ENCODE measurements at regions not wholly inside any gene's neighbourhood (a gene's known extent, or its start where the extent isn't known, plus 50 kb on each side); places are given as distances from the start of the nearest gene placed in this dataset.

DNA sequence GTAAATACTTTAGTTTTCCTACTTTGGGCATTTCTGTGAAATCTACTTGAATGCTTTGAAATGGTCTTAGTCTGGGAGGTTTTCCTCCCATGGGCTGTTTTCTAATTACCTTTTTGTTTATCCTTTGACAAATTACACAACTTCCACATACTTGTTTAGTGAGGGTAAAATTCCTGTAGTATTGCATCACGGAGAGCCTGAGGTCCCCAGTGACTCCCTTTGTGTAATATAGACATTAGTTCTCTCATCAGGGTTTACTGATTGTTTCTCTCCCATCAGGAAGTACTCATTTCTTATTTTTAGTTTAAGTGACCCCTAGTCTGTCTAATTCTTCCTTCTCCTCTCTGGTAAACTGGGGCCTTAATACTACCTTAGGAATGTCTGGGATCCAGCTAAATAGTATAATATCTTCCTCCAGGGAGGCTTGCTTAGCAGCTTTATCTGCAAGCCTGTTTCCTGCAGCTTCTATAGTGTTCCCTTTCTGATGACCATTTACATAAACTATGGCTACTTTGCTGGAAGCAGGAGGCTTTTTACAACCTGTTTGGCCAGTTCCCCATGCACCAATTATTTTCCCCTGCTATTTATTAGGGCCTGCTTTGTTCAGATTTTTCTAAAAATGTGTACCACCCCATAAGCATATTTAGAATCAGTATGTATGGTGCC is 87.2 kb upstream of the XCR1 start:
- DNase-seq (ENCODE audit: extremely low read depth in 1 of 2, low read depth in 1 of 2) = no peak

- DNase-seq (ENCODE audit: extremely low read depth in 1 of 2, low read depth in 1 of 2) = no peak
Measured at GRCh38 chr3:46113608-46114007, 86.3 kb upstream of the XCR1 start.

DNA sequence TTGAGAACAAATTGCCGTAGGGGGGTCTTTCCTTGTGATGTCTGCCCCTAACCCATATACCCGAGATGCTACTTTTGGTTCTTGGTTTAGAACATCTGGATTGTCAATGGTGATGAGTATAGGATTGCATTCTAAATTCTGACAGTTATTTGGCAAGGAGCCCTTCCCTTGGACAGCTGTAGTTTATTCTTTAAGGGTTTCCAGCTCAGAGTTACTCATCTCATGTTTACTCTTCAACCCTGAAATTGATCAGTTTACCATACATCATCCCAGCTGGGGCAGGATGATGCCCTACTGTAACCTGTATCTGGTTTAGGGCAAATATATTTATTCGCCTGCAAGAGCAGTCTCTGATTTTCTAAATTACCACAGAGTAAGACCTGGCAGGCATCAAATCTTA is 85.7 kb upstream of the XCR1 start:
- no peak for DNase-seq (ENCODE audit: extremely low read depth in 1 of 2, low read depth in 1 of 2)

GRCh38 chr3:46112296-46112695 is 85.0 kb upstream of the XCR1 start:
- no peak for DNase-seq (ENCODE audit: extremely low read depth in 1 of 2, low read depth in 1 of 2)

GRCh38 chr3:46110701-46111493 is 83.6 kb upstream of the XCR1 start:
- no peak for DNase-seq (ENCODE audit: extremely low read depth in 1 of 2, low read depth in 1 of 2)

- no peak for DNase-seq (ENCODE audit: extremely low read depth in 1 of 2, low read depth in 1 of 2)
Measured at GRCh38 chr3:46107682-46108081, 80.4 kb upstream of the XCR1 start.

DNA sequence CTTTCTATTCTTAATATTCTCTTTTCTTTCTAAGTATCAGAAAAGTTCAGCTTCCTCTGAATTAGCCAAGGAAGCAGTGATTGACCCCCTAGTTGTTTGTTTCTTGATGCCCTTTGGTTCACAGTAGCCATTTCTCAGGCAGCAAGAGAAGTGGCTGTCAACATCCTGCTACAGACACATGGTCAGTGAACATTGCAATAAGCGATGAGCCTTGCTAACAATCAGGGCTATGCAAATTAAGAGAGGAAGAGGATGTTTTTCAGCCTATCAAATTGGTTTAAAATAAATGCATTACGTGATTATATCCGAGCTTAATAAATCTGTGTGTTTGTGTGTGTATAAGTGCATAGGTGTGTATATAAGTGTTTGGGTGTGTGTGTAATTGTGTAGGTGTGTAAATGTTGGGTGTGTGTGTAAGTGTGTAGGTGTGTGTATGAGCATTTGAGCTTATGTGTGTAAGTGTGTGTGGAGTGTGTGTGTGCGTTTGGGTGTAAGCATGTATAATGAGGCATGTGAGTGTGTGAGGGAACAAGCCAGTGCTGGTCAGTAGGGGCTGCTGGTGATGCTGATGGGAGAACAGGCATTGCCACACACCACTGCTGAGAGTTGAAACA is 78.1 kb upstream of the XCR1 start:
- DNase-seq (ENCODE audit: extremely low read depth in 1 of 2, low read depth in 1 of 2) = no peak

GRCh38 chr3:46104706-46105105 is 77.4 kb upstream of the XCR1 start:
- DNase-seq (ENCODE audit: extremely low read depth in 1 of 2, low read depth in 1 of 2) = no peak

DNA sequence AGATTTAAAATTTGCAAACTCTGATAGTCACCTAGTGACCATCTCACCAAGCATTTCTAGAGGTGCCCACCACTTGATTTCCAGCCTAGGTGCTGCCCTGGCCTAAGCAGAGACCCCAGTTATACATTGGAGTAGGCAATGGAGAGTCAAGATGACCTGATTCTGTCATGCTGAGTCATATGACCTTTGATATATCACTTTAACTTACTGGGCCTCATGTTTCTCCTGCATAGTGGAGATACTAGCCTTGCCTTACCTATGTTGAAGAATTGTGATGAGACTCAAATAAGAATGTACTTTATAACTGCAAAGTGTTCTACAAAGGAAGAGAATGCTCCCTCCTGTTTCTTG is 75.5 kb upstream of the XCR1 start:
- no peak for DNase-seq (ENCODE audit: extremely low read depth in 1 of 2, low read depth in 1 of 2)

- no peak for DNase-seq (ENCODE audit: extremely low read depth in 1 of 2, low read depth in 1 of 2)
Measured at GRCh38 chr3:46102059-46102779, 74.9 kb upstream of the XCR1 start.

DNA sequence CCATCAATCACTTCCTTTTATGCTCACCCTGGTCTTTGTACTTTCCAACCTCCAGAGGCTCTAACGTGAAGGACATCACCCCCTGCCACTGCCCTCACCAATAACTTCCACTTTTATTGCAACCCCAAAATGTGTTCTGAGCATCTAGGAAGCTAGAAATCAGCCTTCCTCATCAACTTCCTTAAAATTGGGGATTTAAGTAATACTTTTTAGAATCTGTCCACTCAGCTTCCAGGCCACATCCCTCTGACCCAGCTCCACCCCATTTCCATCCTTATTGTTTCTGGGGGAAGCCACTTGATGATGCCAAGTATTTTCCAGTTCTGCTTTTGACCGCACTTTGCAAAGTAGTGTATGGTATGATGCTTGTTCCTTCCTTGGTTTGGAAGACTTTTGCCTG is 73.5 kb upstream of the XCR1 start:
- DNase-seq (ENCODE audit: extremely low read depth in 1 of 2, low read depth in 1 of 2) = no peak

DNA sequence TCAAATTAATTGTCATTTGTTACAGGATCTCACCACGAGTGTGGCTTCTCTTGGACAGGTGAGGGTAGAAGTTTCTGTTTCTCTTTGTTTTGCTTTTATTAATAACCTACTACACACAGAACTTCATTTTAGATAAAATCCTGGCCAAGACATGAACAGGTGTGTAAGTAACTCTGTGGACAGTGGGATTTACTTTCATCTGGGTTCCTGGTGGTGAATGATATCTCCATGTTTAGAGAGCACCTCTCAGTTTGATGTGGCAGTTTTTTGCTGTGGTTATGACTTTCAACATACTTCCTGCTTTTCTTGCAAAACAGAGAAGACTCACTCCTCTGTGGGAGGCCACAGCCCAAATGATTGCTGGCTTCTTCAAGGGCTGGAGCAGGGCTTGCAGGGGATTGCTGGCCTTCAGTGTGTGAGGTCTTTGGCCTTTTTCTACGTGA is 71.1 kb upstream of the XCR1 start:
- no peak for DNase-seq (ENCODE audit: extremely low read depth in 1 of 2, low read depth in 1 of 2)

DNA sequence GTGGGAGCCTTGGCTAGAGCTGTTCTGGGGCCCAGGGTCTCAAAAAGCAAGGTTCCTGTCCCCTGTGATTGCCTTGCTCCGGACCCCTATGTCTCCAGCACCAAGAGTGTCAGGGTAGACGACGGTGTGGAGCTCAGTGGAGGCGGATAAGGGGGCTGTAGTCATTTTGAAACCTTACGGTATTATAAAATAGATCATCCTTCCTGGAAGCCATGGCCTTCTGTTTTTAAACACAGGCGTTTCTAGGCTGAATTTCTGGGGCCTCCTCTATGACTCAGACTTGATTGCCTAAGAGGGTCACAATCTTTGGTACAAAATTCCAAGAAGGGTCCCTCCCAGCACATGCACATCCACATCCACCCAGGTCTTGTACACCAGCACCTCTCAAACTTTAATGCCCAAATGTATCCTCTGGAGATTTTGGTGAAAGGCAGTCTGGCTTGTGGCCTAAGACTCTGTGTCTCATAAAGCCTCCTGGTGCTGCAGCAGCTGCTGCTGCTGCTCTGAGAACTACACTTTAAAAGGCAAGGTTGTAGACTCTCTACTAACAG is 70.5 kb upstream of the XCR1 start:
- DNase-seq (ENCODE audit: extremely low read depth in 1 of 2, low read depth in 1 of 2) = no peak

DNA sequence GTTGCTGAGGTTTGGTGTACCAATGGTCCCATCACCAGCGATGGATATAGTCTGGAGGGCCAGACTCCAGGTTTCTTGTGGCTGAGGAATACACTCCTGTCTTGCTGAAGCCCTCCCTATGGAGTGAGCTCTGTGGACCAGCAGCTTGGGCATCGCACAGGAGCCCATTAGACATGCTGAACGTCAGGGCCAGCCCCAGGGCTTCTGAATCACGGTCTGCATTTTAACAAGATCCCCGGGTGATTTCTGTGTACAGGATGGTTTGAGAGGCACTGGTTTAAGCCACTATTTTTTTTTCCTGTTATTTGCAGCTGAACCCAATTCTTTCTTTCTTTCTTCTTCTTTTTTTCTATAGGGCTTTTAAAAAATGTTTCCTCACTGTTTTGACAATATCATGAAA is 69.5 kb upstream of the XCR1 start:
- DNase-seq (ENCODE audit: extremely low read depth in 1 of 2, low read depth in 1 of 2) = no peak

- no peak for DNase-seq (ENCODE audit: extremely low read depth in 1 of 2, low read depth in 1 of 2)
Measured at GRCh38 chr3:46096336-46096735, 69.1 kb upstream of the XCR1 start.

GRCh38 chr3:46095307-46095706 is 68.0 kb upstream of the XCR1 start:
- no peak for DNase-seq (ENCODE audit: extremely low read depth in 1 of 2, low read depth in 1 of 2)

GRCh38 chr3:46094506-46094905 is 67.2 kb upstream of the XCR1 start:
- no peak for DNase-seq (ENCODE audit: extremely low read depth in 1 of 2, low read depth in 1 of 2)

DNA sequence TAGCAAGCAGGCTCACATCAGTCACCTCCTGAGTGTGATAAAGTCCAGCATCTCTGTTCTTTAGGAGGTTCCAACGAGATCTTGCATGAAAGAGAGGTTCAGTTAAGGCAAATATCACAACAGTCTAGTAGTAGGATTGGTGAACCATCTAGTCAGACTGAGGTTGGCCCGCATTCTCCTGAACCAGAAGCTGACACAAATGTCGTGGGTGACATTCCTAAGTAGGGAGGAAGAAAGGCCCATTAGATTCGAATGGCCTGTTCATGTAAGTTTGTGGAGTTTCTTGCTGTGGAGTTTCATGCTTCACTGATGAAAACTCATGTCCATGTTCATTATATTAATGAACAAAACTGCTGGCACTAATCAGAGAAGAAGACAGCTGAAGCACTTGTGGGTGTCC is 66.7 kb upstream of the XCR1 start:
- DNase-seq (ENCODE audit: extremely low read depth in 1 of 2, low read depth in 1 of 2) = no peak

- no peak for DNase-seq (ENCODE audit: extremely low read depth in 1 of 2, low read depth in 1 of 2)
Measured at GRCh38 chr3:46093327-46093942, 66.2 kb upstream of the XCR1 start.

GRCh38 chr3:46092702-46093080 is 65.4 kb upstream of the XCR1 start:
- no peak for DNase-seq (ENCODE audit: extremely low read depth in 1 of 2, low read depth in 1 of 2)
